HG03442 (cell line): ENCODE measurements at regions not wholly inside any gene's neighbourhood (a gene's known extent, or its start where the extent isn't known, plus 50 kb on each side); places are given as distances from the start of the nearest gene placed in this dataset.
"Not testable (repeated sequence)": the region's sequence is repeated elsewhere in the genome, so short reads cannot be mapped to it uniquely, and the experiment has no call there.

Experiments used
- ATAC-seq: cut with Tn5 transposase; IDR thresholded peaks from one replicate; pipeline ENCODE4 v1.9.1; 2021; ENCODE audit warnings: mild to moderate bottlenecking, moderate library complexity; ENCODE audit not compliant: unreplicated experiment

DNA sequence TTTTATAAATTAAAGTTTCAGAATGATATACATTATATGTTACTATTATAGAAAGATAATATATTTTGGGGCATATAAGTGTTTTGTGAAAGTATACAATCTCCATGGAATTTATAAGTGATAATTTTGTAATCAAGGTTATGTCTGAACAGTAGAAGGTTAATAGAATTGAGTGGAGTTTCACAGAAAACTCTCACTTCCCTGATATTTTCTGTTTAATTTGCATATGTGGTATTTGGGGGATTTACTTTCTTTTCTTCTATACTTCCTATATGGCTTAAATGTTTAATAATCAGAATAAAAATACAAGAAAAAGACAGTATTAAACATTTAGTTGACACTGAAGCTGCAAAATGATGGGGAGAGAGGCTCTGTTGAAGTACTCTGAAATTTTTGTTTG, 848.5 kb downstream of the DACH1 start:
- ATAC-seq: no peak

GRCh38 chr13:71017607-71018006, 849.4 kb downstream of the DACH1 start:
- no peak for ATAC-seq

DNA sequence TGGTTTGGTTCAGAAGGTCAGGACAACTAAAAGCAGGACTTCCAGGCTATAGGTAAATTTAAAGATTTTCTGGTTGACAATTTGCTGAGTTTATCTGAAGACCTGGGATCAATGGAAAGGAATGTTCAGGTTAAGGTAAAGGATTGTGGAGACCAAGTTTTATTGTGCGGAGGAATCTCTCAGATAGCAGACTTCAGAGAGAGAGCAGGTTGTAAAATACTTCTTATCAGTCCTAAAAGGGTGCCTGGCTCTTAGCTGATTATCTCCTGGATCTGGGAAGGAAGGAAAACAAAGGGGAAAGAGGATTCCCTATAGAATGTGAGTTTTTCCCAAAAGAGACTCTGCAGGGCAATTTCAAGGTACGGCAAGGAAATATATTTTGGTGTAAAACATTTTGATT, 851.5 kb downstream of the DACH1 start:
- no peak for ATAC-seq

GRCh38 chr13:71015021-71015420, 852.0 kb downstream of the DACH1 start:
- no peak for ATAC-seq

- no peak for ATAC-seq
Observed at GRCh38 chr13:71005919-71006318, 861.1 kb downstream of the DACH1 start.

DNA sequence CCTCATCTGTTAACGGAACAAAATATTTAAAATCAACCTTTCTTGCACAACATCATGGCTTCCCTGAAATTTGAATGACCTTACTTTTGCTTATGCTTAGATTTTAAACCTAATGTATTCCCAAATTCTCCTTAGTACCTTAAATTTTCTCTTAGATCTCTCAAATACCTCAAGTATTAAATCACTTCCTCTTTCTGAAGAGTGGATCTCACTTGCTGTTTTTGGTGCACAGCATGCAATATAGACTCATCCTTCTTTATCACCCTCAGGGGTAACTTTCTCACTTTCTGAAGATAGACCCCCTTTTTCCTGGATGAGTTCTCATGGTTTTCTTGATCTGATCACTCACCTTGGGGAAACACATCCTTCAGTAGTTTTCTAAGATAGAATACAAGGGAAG, 871.7 kb downstream of the DACH1 start:
- ATAC-seq: no peak

GRCh38 chr13:70994191-70994590, 872.8 kb downstream of the DACH1 start:
- no peak for ATAC-seq

- no peak for ATAC-seq
Observed at GRCh38 chr13:70987043-70987442, 878.8 kb upstream of the KLHL1 start.

DNA sequence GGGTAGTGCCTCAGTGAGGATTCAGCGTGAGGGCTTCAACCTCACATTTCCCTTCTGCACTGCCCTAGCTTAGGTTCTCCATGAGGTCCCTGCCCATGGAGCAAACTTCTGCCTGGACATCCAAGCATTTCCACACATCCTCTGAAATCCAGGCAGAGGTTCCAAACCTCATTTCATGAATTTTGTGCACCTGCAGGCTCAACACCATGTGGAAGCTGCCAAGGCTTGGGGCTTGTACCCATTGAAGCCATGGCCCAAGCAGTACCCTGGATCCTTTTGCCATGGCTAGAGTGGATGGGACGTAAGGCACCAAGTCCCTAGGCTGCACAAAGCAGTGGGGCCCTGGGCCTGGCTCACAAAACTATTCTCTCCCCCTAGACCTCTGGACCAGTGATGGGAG, 877.1 kb upstream of the KLHL1 start:
- no peak for ATAC-seq

GRCh38 chr13:70981219-70981618, 873.0 kb upstream of the KLHL1 start:
- ATAC-seq: not testable (repeated sequence)

- no peak for ATAC-seq
Observed at GRCh38 chr13:70969321-70969720, 861.1 kb upstream of the KLHL1 start.

- ATAC-seq: no peak
Observed at GRCh38 chr13:70967564-70967963, 859.3 kb upstream of the KLHL1 start.

DNA sequence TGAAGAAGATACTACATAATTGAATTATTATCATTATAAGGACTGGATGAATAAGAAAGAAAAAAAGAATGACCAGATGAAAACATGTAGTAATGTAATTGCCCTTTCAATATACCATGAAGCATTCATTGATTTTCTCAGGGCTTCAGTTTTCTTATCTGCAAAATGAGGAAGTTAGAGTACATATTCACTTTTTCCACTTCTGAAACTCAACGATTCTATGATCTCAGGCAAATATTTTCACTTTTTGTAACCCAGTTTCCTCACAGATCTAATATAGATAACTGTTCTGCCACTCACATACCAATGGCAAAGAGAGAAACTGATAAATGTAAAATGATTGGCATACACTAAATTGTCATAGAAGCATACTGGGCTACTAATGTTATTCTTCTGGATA, 856.6 kb upstream of the KLHL1 start:
- ATAC-seq: no peak

DNA sequence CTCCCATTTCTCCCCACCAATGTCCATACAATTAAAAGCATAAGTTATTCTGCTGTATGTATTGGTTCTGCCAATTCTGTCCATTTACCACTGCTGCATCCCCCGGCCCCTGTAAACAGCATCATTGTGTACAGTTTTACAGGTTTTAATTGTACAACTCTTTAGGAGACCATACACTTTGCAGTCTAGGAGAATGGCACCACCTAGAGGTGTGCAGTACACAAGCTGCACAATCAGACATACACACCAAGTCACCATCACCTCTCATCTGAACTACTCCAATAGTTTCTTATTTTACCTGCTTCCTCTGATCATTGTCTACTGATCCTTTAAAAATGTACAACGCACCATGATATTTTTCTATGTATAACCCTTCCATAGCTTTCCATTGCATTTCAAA, 855.9 kb upstream of the KLHL1 start:
- no peak for ATAC-seq

DNA sequence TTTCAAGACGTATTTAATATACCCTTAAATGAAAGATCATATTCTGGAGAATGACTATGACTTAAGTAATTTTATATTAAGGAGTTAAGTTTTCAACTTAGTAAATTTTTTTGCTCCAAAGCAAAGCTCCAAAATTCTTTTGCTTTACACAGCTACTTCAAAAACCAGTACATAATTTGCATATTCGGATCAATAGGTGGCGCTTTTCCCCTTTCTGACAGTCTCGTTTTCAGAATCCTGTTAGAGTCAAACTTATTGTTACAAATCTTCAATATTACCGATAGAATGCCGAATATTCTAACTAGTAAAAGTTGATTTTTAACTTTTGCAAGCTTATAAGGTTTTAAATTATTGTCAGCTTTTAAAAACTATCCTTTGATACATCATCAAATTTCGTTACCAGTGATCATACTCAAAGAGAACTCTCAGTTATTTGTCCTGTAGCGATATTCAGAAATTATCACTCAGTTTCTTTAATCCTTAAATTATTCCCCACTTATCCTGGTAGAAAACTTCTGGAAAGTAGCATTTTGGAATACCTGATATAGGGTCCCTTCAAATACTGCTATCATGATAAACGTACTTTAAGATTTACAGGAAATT, 852.7 kb upstream of the KLHL1 start:
- no peak for ATAC-seq

DNA sequence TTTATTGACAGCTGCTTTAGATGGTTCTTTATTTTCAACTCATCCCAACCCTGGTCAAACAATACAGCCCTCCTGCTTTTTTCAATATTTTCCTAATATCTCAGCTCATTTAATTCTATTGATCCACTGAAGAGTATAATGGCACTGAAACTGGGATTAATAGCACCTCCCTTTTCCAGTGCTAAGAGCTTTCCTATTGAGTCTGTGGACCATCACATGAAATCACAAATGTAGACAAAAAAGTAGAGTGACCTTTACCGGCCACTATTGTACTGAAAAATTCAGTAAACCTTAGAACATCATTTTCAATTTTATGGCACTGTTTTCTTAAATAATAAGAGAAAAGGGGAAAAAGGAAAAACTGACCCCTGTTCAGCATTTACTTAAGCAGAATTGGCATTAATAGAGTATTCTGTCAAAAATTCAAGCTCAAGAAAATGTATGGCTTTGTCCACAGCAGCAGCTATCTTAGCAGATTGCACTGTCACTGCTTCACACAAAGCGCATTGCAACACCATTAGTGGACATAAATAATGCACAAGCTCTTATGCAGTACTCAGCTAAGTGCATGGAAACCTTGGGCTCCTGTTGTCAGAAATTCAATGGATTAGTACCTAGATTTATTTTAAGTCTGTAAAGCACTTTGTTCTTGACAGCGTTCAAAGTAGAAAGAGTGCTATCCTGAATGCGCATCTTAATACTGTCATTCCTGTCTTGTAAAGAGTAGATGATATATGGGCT, 851.0 kb upstream of the KLHL1 start:
- no peak for ATAC-seq

DNA sequence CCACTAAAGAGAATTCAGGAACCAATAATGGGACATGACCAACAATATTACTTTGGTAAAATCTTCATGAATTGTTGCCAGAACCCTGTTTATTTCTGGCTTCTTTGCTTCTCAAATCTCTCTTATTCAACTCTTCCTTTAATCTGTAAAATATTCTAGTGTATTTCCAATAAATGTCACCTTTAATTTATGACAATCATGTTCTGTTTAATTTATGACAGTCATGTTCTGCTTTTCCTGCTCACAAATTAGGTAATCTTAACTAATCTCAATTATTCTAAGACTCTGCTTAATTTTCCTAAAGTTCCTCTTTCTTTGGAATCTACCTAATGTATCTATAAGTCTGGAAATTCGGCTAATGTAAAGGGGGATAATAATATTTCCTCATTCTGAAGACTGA, 847.6 kb upstream of the KLHL1 start:
- ATAC-seq: no peak

- ATAC-seq: no peak
Observed at GRCh38 chr13:70950664-70951063, 842.4 kb upstream of the KLHL1 start.

- no peak for ATAC-seq
Observed at GRCh38 chr13:70945506-70945905, 837.3 kb upstream of the KLHL1 start.

DNA sequence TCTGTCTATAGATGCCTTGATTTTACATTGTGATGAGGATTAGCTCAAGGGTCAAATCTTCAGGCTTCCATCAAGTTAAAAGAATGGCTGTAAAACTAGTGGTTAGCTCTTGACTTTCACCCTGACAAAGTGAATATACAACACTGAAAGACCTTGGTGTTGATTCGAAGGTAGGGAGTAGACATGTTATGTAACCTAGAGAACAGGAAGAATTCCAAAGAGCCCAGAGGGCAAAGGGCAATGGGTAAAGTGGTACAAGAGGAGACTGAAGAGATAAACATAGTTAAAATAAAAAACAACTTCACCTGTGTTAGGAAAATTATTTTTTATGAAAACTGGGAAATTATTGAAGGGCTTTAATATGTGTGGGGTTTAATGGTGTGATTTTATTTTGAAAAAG, 833.2 kb upstream of the KLHL1 start:
- ATAC-seq: no peak

DNA sequence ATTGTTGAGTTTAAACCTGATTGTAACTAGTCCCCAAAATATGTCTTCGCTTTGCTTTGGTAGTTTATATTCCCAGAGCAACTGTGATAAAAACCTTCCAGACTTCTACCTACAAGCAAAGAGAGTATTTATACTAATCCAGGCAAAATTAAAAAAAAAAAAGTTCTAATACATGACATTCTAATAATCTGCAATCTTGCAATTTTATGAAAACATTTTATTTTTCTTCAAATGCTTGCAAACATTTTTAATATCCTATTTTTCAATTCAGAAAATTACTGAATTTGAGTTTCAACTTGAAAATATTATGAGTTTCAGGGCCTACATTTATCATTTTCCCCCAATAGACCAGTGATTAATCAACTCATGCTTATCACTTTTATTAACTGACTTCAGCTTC, 830.2 kb upstream of the KLHL1 start:
- no peak for ATAC-seq

DNA sequence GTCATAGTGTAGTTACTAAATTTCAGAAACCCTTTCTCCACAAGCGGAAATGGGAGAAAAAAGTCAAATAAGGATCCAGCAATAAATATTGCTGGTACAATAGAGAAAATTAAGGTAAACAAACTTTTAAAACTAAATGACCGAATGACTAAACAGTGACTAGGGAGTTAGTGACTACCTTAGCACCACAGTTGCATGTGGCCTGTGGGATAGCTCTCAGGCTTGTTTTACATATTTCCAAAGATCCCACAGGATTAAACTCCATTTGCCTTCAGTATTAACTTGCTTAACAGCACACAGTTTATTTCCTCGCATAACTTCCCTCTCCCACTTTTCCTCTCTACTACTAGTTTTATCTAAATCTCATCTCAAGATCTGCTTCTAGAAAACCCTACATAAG, 824.3 kb upstream of the KLHL1 start:
- ATAC-seq: no peak
